ENCODE measurements at regions not wholly inside any gene's neighbourhood (a gene's known extent, or its start where the extent isn't known, plus 50 kb on each side); places are given as distances from the start of the nearest gene placed in this dataset.

- H3K4me2 ChIP-seq (ENCODE audit: low read depth, low read length), result no peak overlapping the region
- H3K27ac ChIP-seq (ENCODE audit: low read length), result no peak overlapping the region
- no peak overlapping the region for H3K4me3 ChIP-seq (ENCODE audit: low read length)
- no peak overlapping the region for H3K9ac ChIP-seq (ENCODE audit: low read length)
- DNase-seq, result no peak
- no peaks in the 10 kb centered on the region for H3K9me2 ChIP-seq (replicated peaks; ENCODE audit: insufficient read depth, low read length)
- TF ChIP-seq CTCF (IDR thresholded peaks at IDR 0.05; ENCODE audit: low read length) (no peak), EZH2 (optimal IDR thresholded peaks at IDR 0.05; ENCODE audit: low read depth, low read length) (no peak), EZH2phosphoT487 (IDR thresholded peaks at IDR 0.05; ENCODE audit: low read length) (no peak)
- no peaks in the 10 kb centered on the region for H3K9me3 ChIP-seq (replicated peaks; ENCODE audit: insufficient read depth, low read length)
- H3K27me3 ChIP-seq (replicated peaks; ENCODE audit: insufficient read depth, low read length), result no peaks in the 10 kb centered on the region
- no peaks in the 10 kb centered on the region for H3F3A ChIP-seq (ENCODE audit: insufficient read depth, low read length)
- no peaks in the 10 kb centered on the region for H3K4me1 ChIP-seq (ENCODE audit: low read length)
- no peaks in the 10 kb centered on the region for H4K20me1 ChIP-seq (ENCODE audit: insufficient read depth, low read length)
- H2AFZ ChIP-seq (ENCODE audit: low read length), result no peak overlapping the region
- H3K36me3 ChIP-seq (replicated peaks; ENCODE audit: insufficient read depth, low read length), result no peaks in the 10 kb centered on the region
- H3K79me2 ChIP-seq (ENCODE audit: low read length), result no peaks in the 10 kb centered on the region
Measured at GRCh38 chr3:5565026-5565425, 377.5 kb downstream of the EDEM1 start.

GRCh38 chr3:5567113-5567512, 379.6 kb downstream of the EDEM1 start:
- DNase-seq, result no peak
- H3K4me2 ChIP-seq (ENCODE audit: low read depth, low read length), result no peak overlapping the region
- no peak for TF ChIP-seq CTCF (IDR thresholded peaks at IDR 0.05; ENCODE audit: low read length)
- no peak for TF ChIP-seq EZH2phosphoT487 (IDR thresholded peaks at IDR 0.05; ENCODE audit: low read length)
- no peak for TF ChIP-seq EZH2 (optimal IDR thresholded peaks at IDR 0.05; ENCODE audit: low read depth, low read length)
- H3K36me3 ChIP-seq (replicated peaks; ENCODE audit: insufficient read depth, low read length), result no peaks in the 10 kb centered on the region
- H4K20me1 ChIP-seq (ENCODE audit: insufficient read depth, low read length), result no peaks in the 10 kb centered on the region
- no peaks in the 10 kb centered on the region for H3K9me2 ChIP-seq (replicated peaks; ENCODE audit: insufficient read depth, low read length)
- H3K27ac ChIP-seq (ENCODE audit: low read length), result no peak overlapping the region
- no peaks in the 10 kb centered on the region for H3K27me3 ChIP-seq (replicated peaks; ENCODE audit: insufficient read depth, low read length)
- H3K9me3 ChIP-seq (replicated peaks; ENCODE audit: insufficient read depth, low read length), result no peaks in the 10 kb centered on the region
- H3K4me1 ChIP-seq (ENCODE audit: low read length), result no peaks in the 10 kb centered on the region
- no peak overlapping the region for H3K4me3 ChIP-seq (ENCODE audit: low read length)
- H3K79me2 ChIP-seq (ENCODE audit: low read length), result no peaks in the 10 kb centered on the region
- H3K9ac ChIP-seq (ENCODE audit: low read length), result no peak overlapping the region
- H3F3A ChIP-seq (ENCODE audit: insufficient read depth, low read length), result no peaks in the 10 kb centered on the region
- H2AFZ ChIP-seq (ENCODE audit: low read length), result no peak overlapping the region

GRCh38 chr3:5568451-5568850, 380.9 kb downstream of the EDEM1 start:
- TF ChIP-seq CTCF (IDR thresholded peaks at IDR 0.05; ENCODE audit: low read length) (0 out of 2 replicates have a peak, but pooled peaks have one; percentile 8), EZH2phosphoT487 (IDR thresholded peaks at IDR 0.05; ENCODE audit: low read length) (no peak)
- H4K20me1 ChIP-seq (ENCODE audit: insufficient read depth, low read length), result no peaks in the 10 kb centered on the region
- no peaks in the 10 kb centered on the region for H3K9me2 ChIP-seq (replicated peaks; ENCODE audit: insufficient read depth, low read length)
- H3K27ac ChIP-seq (ENCODE audit: low read length), result no peak overlapping the region
- no peak overlapping the region for H3K4me2 ChIP-seq (ENCODE audit: low read depth, low read length)
- no peaks in the 10 kb centered on the region for H3K4me1 ChIP-seq (ENCODE audit: low read length)
- no peaks in the 10 kb centered on the region for H3K79me2 ChIP-seq (ENCODE audit: low read length)
- H3K36me3 ChIP-seq (replicated peaks; ENCODE audit: insufficient read depth, low read length), result no peaks in the 10 kb centered on the region
- no peak overlapping the region for H2AFZ ChIP-seq (ENCODE audit: low read length)
- no peaks in the 10 kb centered on the region for H3F3A ChIP-seq (ENCODE audit: insufficient read depth, low read length)
- H3K9me3 ChIP-seq (replicated peaks; ENCODE audit: insufficient read depth, low read length), result no peaks in the 10 kb centered on the region
- H3K4me3 ChIP-seq (ENCODE audit: low read length), result no peak overlapping the region
- no peak overlapping the region for H3K9ac ChIP-seq (ENCODE audit: low read length)
- H3K27me3 ChIP-seq (replicated peaks; ENCODE audit: insufficient read depth, low read length), result no peaks in the 10 kb centered on the region
- DNase-seq, result no peak
